SK-N-SH (cell line): ENCODE measurements at regions not wholly inside any gene's neighbourhood (a gene's known extent, or its start where the extent isn't known, plus 50 kb on each side); places are given as distances from the start of the nearest gene placed in this dataset.

ENCODE experiments used
- CTCF ChIA-PET: fragments of 300-600, 350-600 bp; formaldehyde crosslinking; extraction: SDS; loops from one replicate; lab custom pipeline; 2021; lab: Yijun Ruan, JAX
- POLR2A ChIA-PET: fragments of 350-600 bp; sonication (Branson Sonifier 250); formaldehyde crosslinking; extraction: SDS; loops from one replicate; lab custom pipeline; 2020; ENCODE audit warnings: antibody characterized with exemption, inconsistent platforms; lab: Yijun Ruan, JAX
- DNase-seq: peaks from one replicate; pipeline ENCODE4 v3.0.0; 2012
- H2AFZ ChIP-seq: fragments of 200-600 bp; sonication (generic); 2 replicates; pipeline ENCODE4 v1.8.1; 2016; ENCODE audit warnings: antibody characterized with exemption, mild to moderate bottlenecking, low read depth
- H3F3A ChIP-seq: fragments of 200-600 bp; sonication (generic); replicated peaks from 2 replicates; pipeline ENCODE3; 2016; ENCODE audit warnings: antibody characterized with exemption, mild to moderate bottlenecking; ENCODE audit not compliant: insufficient read depth
- H3K27ac ChIP-seq, 2 experiments: fragments of 200-500 bp in 1 of 2; fragments of 200-600 bp in 1 of 2; sonication (Bioruptor generic) in 1 of 2; sonication (generic), shearing (Covaris generic) in 1 of 2; 2 replicates each; pipeline versions ENCODE4 v1.5.1 to v1.6.1; 2014 to 2016; ENCODE audit warnings: low read depth in 2 of 2, inconsistent platforms in 1 of 2, low read length in 1 of 2, mild to moderate bottlenecking in 1 of 2, mixed read lengths in 1 of 2
- H3K27me3 ChIP-seq: fragments of 200-600 bp; sonication (generic), shearing (Covaris generic); 2 replicates; pipeline ENCODE4 v1.6.1; 2016; ENCODE audit warnings: mixed run types; ENCODE audit not compliant: insufficient read depth
- H3K36me3 ChIP-seq, 2 experiments: fragments of 200-500 bp in 1 of 2; fragments of 200-600 bp in 1 of 2; sonication (Bioruptor generic) in 1 of 2; sonication (generic) in 1 of 2; replicated peaks in 1 of 2; 2 replicates each; pipeline versions ENCODE3 to v1.5.1; 2014 to 2016; ENCODE audit warnings: low read length in 1 of 2, mild to moderate bottlenecking in 1 of 2; ENCODE audit not compliant: insufficient read depth in 2 of 2, control insufficient read depth in 1 of 2
- H3K4me1 ChIP-seq, 2 experiments: fragments of 200-500 bp in 1 of 2; fragments of 200-600 bp in 1 of 2; sonication (Bioruptor generic) in 1 of 2; sonication (generic), shearing (Covaris generic) in 1 of 2; 2 replicates each; pipeline versions ENCODE4 v1.5.1 to v1.6.1; 2014 to 2016; ENCODE audit warnings: low read depth in 1 of 2, low read length in 1 of 2, mixed run types in 1 of 2; ENCODE audit not compliant: insufficient read depth in 2 of 2, control insufficient read depth in 1 of 2
- H3K4me2 ChIP-seq: fragments of 200-600 bp; sonication (generic), shearing (Covaris generic); 2 replicates; pipeline ENCODE4 v1.6.1; 2017; ENCODE audit warnings: mixed run types
- H3K4me3 ChIP-seq, 2 experiments: fragments of 200-500 bp in 1 of 2; fragments of 200-600 bp in 1 of 2; sonication (Bioruptor generic) in 1 of 2; sonication (generic), shearing (Covaris generic) in 1 of 2; 2 replicates each; pipeline versions ENCODE4 v1.5.1 to v1.8.1; 2014 to 2016; ENCODE audit warnings: low read depth in 2 of 2, inconsistent platforms in 1 of 2, low read length in 1 of 2, mild to moderate bottlenecking in 1 of 2, mixed read lengths in 1 of 2, moderate library complexity in 1 of 2
- H3K79me2 ChIP-seq: fragments of 200-600 bp; sonication (generic); 2 replicates; pipeline ENCODE4 v1.8.1; 2017; ENCODE audit warnings: mild to moderate bottlenecking; ENCODE audit not compliant: insufficient read depth
- H3K9ac ChIP-seq: fragments of 200-600 bp; sonication (generic); 2 replicates; pipeline ENCODE4 v1.6.1; 2017; ENCODE audit warnings: mixed run types
- H3K9me2 ChIP-seq: fragments of 200-600 bp; sonication (generic); 2 replicates; pipeline ENCODE4 v1.6.1; 2017; ENCODE audit warnings: mixed run types
- H3K9me3 ChIP-seq: fragments of 200-600 bp; sonication (generic); 2 replicates; pipeline ENCODE4 v1.6.1; 2017; ENCODE audit warnings: mixed run types, mild to moderate bottlenecking, moderate library complexity
- H4K20me1 ChIP-seq: fragments of 200-600 bp; sonication (generic); 2 replicates; pipeline ENCODE4 v1.6.1; 2017; ENCODE audit warnings: mild to moderate bottlenecking, mixed run types; ENCODE audit not compliant: insufficient read depth
- CHD2 ChIP-seq: fragments of 150-350 bp; IDR thresholded peaks from 2 replicates; pipeline ENCODE4 v1.6.1; 2018; ENCODE audit warnings: low read length; ENCODE audit not compliant: partially characterized antibody
- ELF1 ChIP-seq: IDR thresholded peaks from 2 replicates; pipeline ENCODE4 v1.4.0; 2012
- EZH2phosphoT487 ChIP-seq: fragments of 200-600 bp; sonication (generic); IDR thresholded peaks from 2 replicates; pipeline ENCODE4 v1.6.1; 2017; ENCODE audit warnings: low read depth, mixed run types, mild to moderate bottlenecking, antibody characterized with exemption, moderate library complexity, borderline replicate concordance
- FOSL2 ChIP-seq: IDR thresholded peaks from 2 replicates; pipeline ENCODE4 v1.4.0; 2012; ENCODE audit warnings: low read depth, mild to moderate bottlenecking, moderate library complexity, borderline replicate concordance
- GABPA ChIP-seq: IDR thresholded peaks from 2 replicates; pipeline ENCODE4 v1.4.0; 2012; ENCODE audit warnings: low read depth, mild to moderate bottlenecking
- JUND ChIP-seq: IDR thresholded peaks from 2 replicates; pipeline ENCODE4 v1.4.0; 2012
- MXI1 ChIP-seq: IDR thresholded peaks from 2 replicates; pipeline ENCODE4 v1.6.1; 2012; ENCODE audit warnings: mild to moderate bottlenecking, low read depth, low read length, improper control_type of control experiment
- NFIC ChIP-seq: IDR thresholded peaks from 2 replicates; pipeline ENCODE4 v1.4.0; 2012; ENCODE audit warnings: borderline replicate concordance
- NRF1 ChIP-seq: IDR thresholded peaks from 2 replicates; pipeline ENCODE4 v1.6.1; 2012; ENCODE audit warnings: low read depth, mild to moderate bottlenecking, low read length
- POLR2AphosphoS5 ChIP-seq: IDR thresholded peaks from 2 replicates; pipeline ENCODE4 v1.6.1; 2012; ENCODE audit warnings: low read depth, low read length
- RAD21 ChIP-seq: IDR thresholded peaks from 2 replicates; pipeline ENCODE4 v1.6.1; 2012; ENCODE audit warnings: mild to moderate bottlenecking, low read length
- RCOR1 ChIP-seq: fragments of 150-350 bp; IDR thresholded peaks from 2 replicates; pipeline ENCODE4 v1.6.1; 2017; ENCODE audit warnings: antibody characterized with exemption, low read length
- SIN3A ChIP-seq: IDR thresholded peaks from 2 replicates; pipeline ENCODE4 v1.6.1; 2012; ENCODE audit warnings: low read depth, mild to moderate bottlenecking, low read length, moderate library complexity, borderline replicate concordance
- SMC3 ChIP-seq: IDR thresholded peaks from 2 replicates; pipeline ENCODE4 v1.6.1; 2012; ENCODE audit warnings: low read depth, low read length, improper control_type of control experiment
- TAF1 ChIP-seq: IDR thresholded peaks from 2 replicates; pipeline ENCODE4 v1.6.1; 2012; ENCODE audit warnings: low read depth, mild to moderate bottlenecking, low read length, moderate library complexity, borderline replicate concordance
- TCF12 ChIP-seq: IDR thresholded peaks from 2 replicates; pipeline ENCODE4 v1.4.0; 2012
- TEAD4 ChIP-seq: IDR thresholded peaks from 2 replicates; pipeline ENCODE4 v1.4.0; 2012; ENCODE audit warnings: mild to moderate bottlenecking, borderline replicate concordance; ENCODE audit not compliant: insufficient read depth
- WGBS: methylation state at CpG from one replicate; pipeline ENCODE4 v1.1.6; 2017; ENCODE audit warnings: low lambda C conversion rate; 5-methylcytosine and 5-hydroxymethylcytosine counted together
- TF ChIP-seq, protein P1 (sequence below): IDR thresholded peaks from 2 replicates; pipeline ENCODE4 v1.4.0; 2012; ENCODE audit warnings: low read depth, borderline replicate concordance
- TF ChIP-seq, protein P2 (sequence below): IDR thresholded peaks from 2 replicates; pipeline ENCODE4 v1.4.0; 2012; ENCODE audit warnings: low read depth, borderline replicate concordance
- TF ChIP-seq, protein P3 (sequence below): fragments of 150-350 bp; IDR thresholded peaks from 2 replicates; pipeline ENCODE4 v1.6.1; 2017; ENCODE audit warnings: antibody characterized with exemption, low read length, low read depth, borderline replicate concordance
- TF ChIP-seq, protein P4 (sequence below): fragments of 200-600 bp; sonication (generic); IDR thresholded peaks from 2 replicates; pipeline ENCODE4 v1.6.1; 2017; ENCODE audit warnings: antibody characterized with exemption, mild to moderate bottlenecking, moderate library complexity

GRCh38 chr3:28136607-28137216 is 104.7 kb upstream of the CMC1 start (continued):
- TF ChIP-seq, protein P1, sequence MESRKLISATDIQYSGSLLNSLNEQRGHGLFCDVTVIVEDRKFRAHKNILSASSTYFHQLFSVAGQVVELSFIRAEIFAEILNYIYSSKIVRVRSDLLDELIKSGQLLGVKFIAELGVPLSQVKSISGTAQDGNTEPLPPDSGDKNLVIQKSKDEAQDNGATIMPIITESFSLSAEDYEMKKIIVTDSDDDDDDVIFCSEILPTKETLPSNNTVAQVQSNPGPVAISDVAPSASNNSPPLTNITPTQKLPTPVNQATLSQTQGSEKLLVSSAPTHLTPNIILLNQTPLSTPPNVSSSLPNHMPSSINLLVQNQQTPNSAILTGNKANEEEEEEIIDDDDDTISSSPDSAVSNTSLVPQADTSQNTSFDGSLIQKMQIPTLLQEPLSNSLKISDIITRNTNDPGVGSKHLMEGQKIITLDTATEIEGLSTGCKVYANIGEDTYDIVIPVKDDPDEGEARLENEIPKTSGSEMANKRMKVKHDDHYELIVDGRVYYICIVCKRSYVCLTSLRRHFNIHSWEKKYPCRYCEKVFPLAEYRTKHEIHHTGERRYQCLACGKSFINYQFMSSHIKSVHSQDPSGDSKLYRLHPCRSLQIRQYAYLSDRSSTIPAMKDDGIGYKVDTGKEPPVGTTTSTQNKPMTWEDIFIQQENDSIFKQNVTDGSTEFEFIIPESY: no peak
- TF ChIP-seq NRF1: no peak
- TF ChIP-seq TAF1: no peak
- TF ChIP-seq, all 33 proteins: peak for 0

GRCh38 chr3:28138043-28138610 is 103.3 kb upstream of the CMC1 start:
- POLR2A ChIA-PET: no interaction called here
- Histone ChIP-seq H3K27ac (no peak overlapping the region), H3K4me1 (no peaks in the 10 kb centered on the region; a peak in 1 of 4 replicates), H2AFZ (no peak overlapping the region), H3K9me3 (no peaks in the 10 kb centered on the region), H3K27me3 (no peaks in the 10 kb centered on the region), H3K9me2 (no peaks in the 10 kb centered on the region), H3K9ac (no peak overlapping the region), H3K4me2 (no peak overlapping the region), H3F3A (no peaks in the 10 kb centered on the region), H4K20me1 (no peaks in the 10 kb centered on the region), H3K79me2 (no peaks in the 10 kb centered on the region), H3K36me3 (no peaks in the 10 kb centered on the region), H3K4me3 (no peak overlapping the region)
- TF ChIP-seq TCF12 (no peak), GABPA (no peak), TEAD4 (no peak), ELF1 (no peak), FOSL2 (no peak), POLR2AphosphoS5 (no peak), CHD2 (no peak), SIN3A (no peak), EZH2phosphoT487 (no peak), JUND (no peak), NFIC (no peak), RCOR1 (no peak), RAD21 (no peak), SMC3 (no peak), NRF1 (no peak), MXI1 (no peak)
- TF ChIP-seq, protein P2, sequence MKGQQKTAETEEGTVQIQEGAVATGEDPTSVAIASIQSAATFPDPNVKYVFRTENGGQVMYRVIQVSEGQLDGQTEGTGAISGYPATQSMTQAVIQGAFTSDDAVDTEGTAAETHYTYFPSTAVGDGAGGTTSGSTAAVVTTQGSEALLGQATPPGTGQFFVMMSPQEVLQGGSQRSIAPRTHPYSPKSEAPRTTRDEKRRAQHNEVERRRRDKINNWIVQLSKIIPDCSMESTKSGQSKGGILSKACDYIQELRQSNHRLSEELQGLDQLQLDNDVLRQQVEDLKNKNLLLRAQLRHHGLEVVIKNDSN: no peak
- TF ChIP-seq, protein P1: no peak
- TF ChIP-seq, protein P3, sequence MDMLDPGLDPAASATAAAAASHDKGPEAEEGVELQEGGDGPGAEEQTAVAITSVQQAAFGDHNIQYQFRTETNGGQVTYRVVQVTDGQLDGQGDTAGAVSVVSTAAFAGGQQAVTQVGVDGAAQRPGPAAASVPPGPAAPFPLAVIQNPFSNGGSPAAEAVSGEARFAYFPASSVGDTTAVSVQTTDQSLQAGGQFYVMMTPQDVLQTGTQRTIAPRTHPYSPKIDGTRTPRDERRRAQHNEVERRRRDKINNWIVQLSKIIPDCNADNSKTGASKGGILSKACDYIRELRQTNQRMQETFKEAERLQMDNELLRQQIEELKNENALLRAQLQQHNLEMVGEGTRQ: no peak
- TF ChIP-seq, protein P4, sequence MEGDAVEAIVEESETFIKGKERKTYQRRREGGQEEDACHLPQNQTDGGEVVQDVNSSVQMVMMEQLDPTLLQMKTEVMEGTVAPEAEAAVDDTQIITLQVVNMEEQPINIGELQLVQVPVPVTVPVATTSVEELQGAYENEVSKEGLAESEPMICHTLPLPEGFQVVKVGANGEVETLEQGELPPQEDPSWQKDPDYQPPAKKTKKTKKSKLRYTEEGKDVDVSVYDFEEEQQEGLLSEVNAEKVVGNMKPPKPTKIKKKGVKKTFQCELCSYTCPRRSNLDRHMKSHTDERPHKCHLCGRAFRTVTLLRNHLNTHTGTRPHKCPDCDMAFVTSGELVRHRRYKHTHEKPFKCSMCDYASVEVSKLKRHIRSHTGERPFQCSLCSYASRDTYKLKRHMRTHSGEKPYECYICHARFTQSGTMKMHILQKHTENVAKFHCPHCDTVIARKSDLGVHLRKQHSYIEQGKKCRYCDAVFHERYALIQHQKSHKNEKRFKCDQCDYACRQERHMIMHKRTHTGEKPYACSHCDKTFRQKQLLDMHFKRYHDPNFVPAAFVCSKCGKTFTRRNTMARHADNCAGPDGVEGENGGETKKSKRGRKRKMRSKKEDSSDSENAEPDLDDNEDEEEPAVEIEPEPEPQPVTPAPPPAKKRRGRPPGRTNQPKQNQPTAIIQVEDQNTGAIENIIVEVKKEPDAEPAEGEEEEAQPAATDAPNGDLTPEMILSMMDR: no peak
- CTCF ChIA-PET: no interaction called here
- WGBS: 11% methylated on average over 6 of the region's 6 CpGs
- DNase-seq: no peak
